Fibroblast of skin of scalp (primary cell): ENCODE measurements at regions not wholly inside any gene's neighbourhood (a gene's known extent, or its start where the extent isn't known, plus 50 kb on each side); places are given as distances from the start of the nearest gene placed in this dataset.
"Not testable (repeated sequence)": the region's sequence is repeated elsewhere in the genome, so short reads cannot be mapped to it uniquely, and the experiment has no call there.

ENCODE experiments used
- DNase-seq: peaks from one replicate; pipeline ENCODE4 v3.0.0-alpha.2; 2013

- DNase-seq, result no peak
Measured at GRCh38 chr3:21995079-21995607, 244.1 kb upstream of the ZNF385D start.

- no peak for DNase-seq
Measured at GRCh38 chr3:22007368-22007767, 256.4 kb upstream of the ZNF385D start.

GRCh38 chr3:22010997-22011396 is 260.0 kb upstream of the ZNF385D start:
- no peak for DNase-seq

- peak; percentile 12 for DNase-seq
Measured at GRCh38 chr3:22012471-22012870, 261.5 kb upstream of the ZNF385D start.

GRCh38 chr3:22013641-22014040 is 262.6 kb upstream of the ZNF385D start:
- no peak for DNase-seq

- no peak for DNase-seq
Measured at GRCh38 chr3:22016197-22016596, 265.2 kb upstream of the ZNF385D start.

GRCh38 chr3:22024638-22025037 is 273.6 kb upstream of the ZNF385D start:
- not testable (repeated sequence) for DNase-seq

GRCh38 chr3:22029480-22029879 is 278.5 kb upstream of the ZNF385D start:
- no peak for DNase-seq

- no peak for DNase-seq
Measured at GRCh38 chr3:22039161-22039560, 288.2 kb upstream of the ZNF385D start.

- DNase-seq, result no peak
Measured at GRCh38 chr3:22040150-22040549, 289.1 kb upstream of the ZNF385D start.

GRCh38 chr3:22045882-22046281 is 294.9 kb upstream of the ZNF385D start:
- DNase-seq, result no peak

GRCh38 chr3:22063500-22063899 is 312.5 kb upstream of the ZNF385D start:
- no peak for DNase-seq

GRCh38 chr3:22068619-22069018 is 317.6 kb upstream of the ZNF385D start:
- DNase-seq, result no peak

- peak; percentile 1 for DNase-seq
Measured at GRCh38 chr3:22088204-22088603, 337.2 kb upstream of the ZNF385D start.

GRCh38 chr3:22089284-22089683 is 338.3 kb upstream of the ZNF385D start:
- peak; percentile 12 for DNase-seq

- no peak for DNase-seq
Measured at GRCh38 chr3:22091329-22091728, 340.3 kb upstream of the ZNF385D start.

GRCh38 chr3:22098021-22098420 is 347.0 kb upstream of the ZNF385D start:
- DNase-seq, result peak; percentile 3

- DNase-seq, result no peak
Measured at GRCh38 chr3:22101351-22101750, 350.3 kb upstream of the ZNF385D start.

- DNase-seq, result peak; percentile 2
Measured at GRCh38 chr3:22101811-22102210, 350.8 kb upstream of the ZNF385D start.

- no peak for DNase-seq
Measured at GRCh38 chr3:22103423-22103822, 352.4 kb upstream of the ZNF385D start.

- DNase-seq, result no peak
Measured at GRCh38 chr3:22106213-22106896, 355.3 kb upstream of the ZNF385D start.

- DNase-seq, result no peak
Measured at GRCh38 chr3:22111226-22111625, 360.2 kb upstream of the ZNF385D start.

GRCh38 chr3:22113453-22113852 is 362.4 kb upstream of the ZNF385D start:
- no peak for DNase-seq

- peak; percentile 1 for DNase-seq
Measured at GRCh38 chr3:22115581-22115980, 364.6 kb upstream of the ZNF385D start.

- DNase-seq, result peak; percentile 10
Measured at GRCh38 chr3:22117091-22117490, 366.1 kb upstream of the ZNF385D start.
